GM21423 (cell line): ENCODE measurements at regions not wholly inside any gene's neighbourhood (a gene's known extent, or its start where the extent isn't known, plus 50 kb on each side); places are given as distances from the start of the nearest gene placed in this dataset.

Source experiments
- ATAC-seq: cut with Tn5 transposase; IDR thresholded peaks from one replicate; pipeline ENCODE4 v1.9.1; 2021; ENCODE audit warnings: mild to moderate bottlenecking, moderate library complexity; ENCODE audit not compliant: unreplicated experiment

- ATAC-seq, result no peak
Observed at GRCh38 chr18:66150650-66151049, 399.8 kb downstream of the CDH7 start.

- ATAC-seq, result no peak
Observed at GRCh38 chr18:66143029-66143428, 392.2 kb downstream of the CDH7 start.

GRCh38 chr18:66141716-66142115 is 390.9 kb downstream of the CDH7 start:
- ATAC-seq, result no peak

GRCh38 chr18:66138642-66139041 is 387.8 kb downstream of the CDH7 start:
- no peak for ATAC-seq

GRCh38 chr18:66136039-66136438 is 385.2 kb downstream of the CDH7 start:
- ATAC-seq, result no peak

GRCh38 chr18:66129248-66129647 is 378.4 kb downstream of the CDH7 start:
- ATAC-seq, result no peak

- no peak for ATAC-seq
Observed at GRCh38 chr18:66126266-66126665, 375.5 kb downstream of the CDH7 start.

GRCh38 chr18:66124394-66124793 is 373.6 kb downstream of the CDH7 start:
- ATAC-seq, result no peak

- no peak for ATAC-seq
Observed at GRCh38 chr18:66119347-66119746, 368.5 kb downstream of the CDH7 start.

GRCh38 chr18:66111018-66111417 is 360.2 kb downstream of the CDH7 start:
- ATAC-seq, result no peak

GRCh38 chr18:66110607-66111006 is 359.8 kb downstream of the CDH7 start:
- no peak for ATAC-seq

GRCh38 chr18:66109981-66110380 is 359.2 kb downstream of the CDH7 start:
- ATAC-seq, result no peak

GRCh38 chr18:66107546-66107945 is 356.7 kb downstream of the CDH7 start:
- no peak for ATAC-seq

- ATAC-seq, result no peak
Observed at GRCh38 chr18:66105016-66105415, 354.2 kb downstream of the CDH7 start.

GRCh38 chr18:66103550-66103949 is 352.7 kb downstream of the CDH7 start:
- no peak for ATAC-seq

GRCh38 chr18:66083078-66083477 is 332.3 kb downstream of the CDH7 start:
- no peak for ATAC-seq

GRCh38 chr18:66078925-66079800 is 328.4 kb downstream of the CDH7 start:
- no peak for ATAC-seq

GRCh38 chr18:66077066-66077465 is 326.3 kb downstream of the CDH7 start:
- ATAC-seq, result no peak

- ATAC-seq, result no peak
Observed at GRCh38 chr18:66066191-66066590, 315.4 kb downstream of the CDH7 start.

GRCh38 chr18:66048406-66048805 is 297.6 kb downstream of the CDH7 start:
- ATAC-seq, result no peak

GRCh38 chr18:66046032-66046602 is 295.3 kb downstream of the CDH7 start:
- ATAC-seq, result peak; percentile 80

GRCh38 chr18:66043009-66043408 is 292.2 kb downstream of the CDH7 start:
- no peak for ATAC-seq
